ENCODE measurements at regions not wholly inside any gene's neighbourhood (a gene's known extent, or its start where the extent isn't known, plus 50 kb on each side); places are given as distances from the start of the nearest gene placed in this dataset.

- no TSS peak for BruUV-seq (replicated peaks)
- TF ChIP-seq TCF7L2 (IDR thresholded peaks at IDR 0.05; ENCODE audit: low read depth, low read length) (no peak), REST (IDR thresholded peaks at IDR 0.05; ENCODE audit: insufficient read depth in 1 of 2, low read depth in 2 of 2, low read length in 1 of 2) (no peak), POLR2AphosphoS5 (IDR thresholded peaks at IDR 0.05; ENCODE audit: low read depth, low read length) (no peak), CTCF (IDR thresholded peaks at IDR 0.05) (no peak)
- no peaks in the 10 kb centered on the region for H3K4me1 ChIP-seq (ENCODE audit: control insufficient read depth, insufficient read depth, low read length)
- no peak for ATAC-seq
- intact Hi-C loops (cut with micrococcal nuclease; ENCODE audit: unreplicated experiment) (no loop called here), in situ Hi-C loops (cut with HindIII; ENCODE audit: low pct_unique_long_range_greater_than_20kb, low sequenced_read_pairs) (no loop called here)
- H3K27me3 ChIP-seq (ENCODE audit: control insufficient read depth, insufficient read depth, low read length), result peaks cover 18% of the 10 kb centered on the region; the same call in 1 of the 2 replicates
- H3K4me3 ChIP-seq (ENCODE audit: low read depth in 2 of 2, low read length in 2 of 2), result no peak overlapping the region
- ChIA-PET POLR2A (no interaction called here), CTCF (interaction anchor here (0.6 kb wide), 1 partner anchor 291 kb away, joined by 8 read pairs; no protein-coding TSS in a partner anchor)
- no peaks in the 10 kb centered on the region for H3K9me3 ChIP-seq (ENCODE audit: control insufficient read depth, insufficient read depth, low read depth, low read length)
- H3K36me3 ChIP-seq (ENCODE audit: control insufficient read depth, insufficient read depth, low read length), result no peaks in the 10 kb centered on the region
- no peak overlapping the region for H3K27ac ChIP-seq (ENCODE audit: low read length)
- no peak for DNase-seq (ENCODE audit: low read depth, low spot score)
These were observed 264.9 kb upstream of the SDK2 start for GRCh38 chr17:73909186-73909585.

DNA sequence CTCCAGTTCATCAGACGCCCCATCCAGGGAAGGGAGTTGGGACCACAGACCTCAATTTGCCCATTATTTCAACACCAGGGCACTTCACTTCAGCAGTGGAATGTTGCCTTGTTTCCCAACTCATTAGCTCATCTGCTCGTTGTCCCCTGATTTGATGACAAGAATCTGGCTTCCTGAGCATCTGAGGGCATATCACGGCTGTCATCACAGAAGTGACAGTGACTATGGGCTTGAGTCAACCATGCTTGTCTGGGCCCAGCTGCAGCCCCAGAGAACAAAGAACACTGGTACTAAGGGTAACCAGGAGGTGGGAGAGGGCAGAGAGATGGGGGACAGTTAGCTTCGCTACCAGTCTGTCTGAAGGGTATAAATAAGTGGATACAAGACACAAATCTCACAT is 266.0 kb upstream of the SDK2 start:
- Histone ChIP-seq H3K9me3 (ENCODE audit: control insufficient read depth, insufficient read depth, low read depth, low read length) (0 out of 2 replicates have a peak, but pooled peaks cover 3% of the 10 kb centered on the region), H3K4me1 (ENCODE audit: control insufficient read depth, insufficient read depth, low read length) (no peaks in the 10 kb centered on the region), H3K27ac (ENCODE audit: low read length) (no peak overlapping the region), H3K4me3 (ENCODE audit: low read depth in 2 of 2, low read length in 2 of 2) (no peak overlapping the region), H3K36me3 (ENCODE audit: control insufficient read depth, insufficient read depth, low read length) (no peaks in the 10 kb centered on the region), H3K27me3 (ENCODE audit: control insufficient read depth, insufficient read depth, low read length) (peaks cover 18% of the 10 kb centered on the region; the same call in 1 of the 2 replicates)
- in situ Hi-C loops (cut with HindIII; ENCODE audit: low pct_unique_long_range_greater_than_20kb, low sequenced_read_pairs), result no loop called here
- CTCF ChIA-PET, result no interaction called here
- ATAC-seq (no peak), DNase-seq (ENCODE audit: low read depth, low spot score) (no peak)
- POLR2A ChIA-PET, result no interaction called here
- no TSS peak for BruUV-seq (replicated peaks)
- TF ChIP-seq CTCF (IDR thresholded peaks at IDR 0.05) (no peak), SIN3A (IDR thresholded peaks at IDR 0.05; ENCODE audit: borderline replicate concordance, insufficient read depth, low read depth, low read length) (no peak), POLR2AphosphoS5 (IDR thresholded peaks at IDR 0.05; ENCODE audit: low read depth, low read length) (no peak), REST (IDR thresholded peaks at IDR 0.05; ENCODE audit: insufficient read depth in 1 of 2, low read depth in 2 of 2, low read length in 1 of 2) (no peak), TCF7L2 (IDR thresholded peaks at IDR 0.05; ENCODE audit: low read depth, low read length) (no peak)
- intact Hi-C loops (cut with micrococcal nuclease; ENCODE audit: unreplicated experiment), result no loop called here

All from Panc1 (cell line).